Prostate gland (tissue), 2 donors: ENCODE measurements at regions not wholly inside any gene's neighbourhood (a gene's known extent, or its start where the extent isn't known, plus 50 kb on each side); places are given as distances from the start of the nearest gene placed in this dataset.
A peak's percentile ranks its signal among the peaks of the same experiment; 100 is the strongest.

Source experiments
- DNase-seq: peaks from one replicate; pipeline ENCODE4 v3.0.0-alpha.2; 2019; ENCODE audit warnings: low spot score
- H3K27ac ChIP-seq, 2 donors: fragments of 200-600 bp; sonication (generic); 2 replicates each; pipeline ENCODE4 v1.5.1; 2017 to 2019
- H3K27me3 ChIP-seq: fragments of 200-600 bp; sonication (generic); replicated peaks from 2 replicates; pipeline ENCODE4 v1.5.1; 2019; ENCODE audit not compliant: insufficient read depth
- H3K36me3 ChIP-seq, 2 donors: fragments of 200-600 bp; sonication (generic); 1 replicate in 1 of 2; 2 replicates in 1 of 2; pipeline versions ENCODE4 v1.5.1 to v1.8.1; 2017 to 2019
- H3K4me1 ChIP-seq: fragments of 200-600 bp; sonication (generic); replicated peaks from 2 replicates; pipeline ENCODE4 v1.5.1; 2019
- H3K4me3 ChIP-seq, 2 donors: fragments of 200-600 bp; sonication (generic); 2 replicates each; pipeline ENCODE4 v1.5.1; 2017 to 2019
- H3K9me3 ChIP-seq: fragments of 200-600 bp; sonication (generic); 2 replicates; pipeline ENCODE4 v1.5.1; 2017
- POLR2A ChIP-seq: fragments of 450-650 bp; IDR thresholded peaks from one replicate; pipeline ENCODE4 v1.6.1; 2016; ENCODE audit warnings: antibody characterized with exemption, mild to moderate bottlenecking
- POLR2AphosphoS5 ChIP-seq: sonication (generic); formaldehyde crosslinking; IDR thresholded peaks from one replicate; pipeline ENCODE4 v1.6.1; 2017; ENCODE audit warnings: antibody characterized with exemption
- WGBS: methylation state at CpG from one replicate; pipeline ENCODE4 v1.1.5; 2018; 5-methylcytosine and 5-hydroxymethylcytosine counted together
- intact Hi-C: fragments of 100-400 bp; cut with DNase I; formaldehyde crosslinking; loops from one replicate; pipeline ENCODE4 v1.14.2; 2022
- TF ChIP-seq, protein P1 (sequence below), 4 experiments: fragments of 200-600 bp in 2 of 4; fragments of 450-650 bp in 2 of 4; sonication (generic) in 2 of 4; IDR thresholded peaks; 1 replicate in 3 of 4; 2 replicates in 1 of 4; pipeline ENCODE4 v1.5.1; 2016 to 2019; ENCODE audit warnings: antibody characterized with exemption in 4 of 4, mild to moderate bottlenecking in 2 of 4, moderate library complexity in 2 of 4

DNA sequence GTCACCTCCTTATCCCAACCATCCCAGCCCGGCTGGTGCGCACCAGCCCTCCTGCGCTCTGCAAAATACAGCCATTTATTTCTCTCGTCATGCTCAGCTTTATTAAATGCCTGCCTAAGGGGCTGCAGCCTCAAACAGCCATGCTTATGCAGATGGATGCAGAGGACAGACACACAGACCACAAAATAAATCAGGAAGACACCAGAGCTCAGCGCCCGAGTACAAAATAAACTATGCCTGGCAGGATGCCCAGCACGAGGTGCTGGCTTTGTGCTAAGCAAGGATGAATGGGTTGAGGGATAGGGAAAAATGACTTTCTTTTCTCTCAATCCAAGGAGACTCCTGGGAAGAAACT lies 70.5 kb downstream of the RPUSD4 start:
- no peak overlapping the region for H3K4me3 ChIP-seq
- no peak overlapping the region for H3K27ac ChIP-seq
- no peaks in the 10 kb centered on the region for H3K27me3 ChIP-seq
- H3K4me1 ChIP-seq = no peaks in the 10 kb centered on the region
- TF ChIP-seq POLR2AphosphoS5 = peak; percentile 68
- TF ChIP-seq, protein P1, sequence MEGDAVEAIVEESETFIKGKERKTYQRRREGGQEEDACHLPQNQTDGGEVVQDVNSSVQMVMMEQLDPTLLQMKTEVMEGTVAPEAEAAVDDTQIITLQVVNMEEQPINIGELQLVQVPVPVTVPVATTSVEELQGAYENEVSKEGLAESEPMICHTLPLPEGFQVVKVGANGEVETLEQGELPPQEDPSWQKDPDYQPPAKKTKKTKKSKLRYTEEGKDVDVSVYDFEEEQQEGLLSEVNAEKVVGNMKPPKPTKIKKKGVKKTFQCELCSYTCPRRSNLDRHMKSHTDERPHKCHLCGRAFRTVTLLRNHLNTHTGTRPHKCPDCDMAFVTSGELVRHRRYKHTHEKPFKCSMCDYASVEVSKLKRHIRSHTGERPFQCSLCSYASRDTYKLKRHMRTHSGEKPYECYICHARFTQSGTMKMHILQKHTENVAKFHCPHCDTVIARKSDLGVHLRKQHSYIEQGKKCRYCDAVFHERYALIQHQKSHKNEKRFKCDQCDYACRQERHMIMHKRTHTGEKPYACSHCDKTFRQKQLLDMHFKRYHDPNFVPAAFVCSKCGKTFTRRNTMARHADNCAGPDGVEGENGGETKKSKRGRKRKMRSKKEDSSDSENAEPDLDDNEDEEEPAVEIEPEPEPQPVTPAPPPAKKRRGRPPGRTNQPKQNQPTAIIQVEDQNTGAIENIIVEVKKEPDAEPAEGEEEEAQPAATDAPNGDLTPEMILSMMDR (IDR thresholded peaks at IDR 0.05) = no peak
- no peaks in the 10 kb centered on the region for H3K9me3 ChIP-seq
- 9% methylated on average over 7 of the region's 7 CpGs for WGBS
- DNase-seq = peak; percentile 78
- intact Hi-C loops = no loop called here
- H3K36me3 ChIP-seq = no peaks in the 10 kb centered on the region

- WGBS = 49% methylated on average over 9 of the region's 9 CpGs
- no peaks in the 10 kb centered on the region for H3K4me1 ChIP-seq
- no peaks in the 10 kb centered on the region for H3K36me3 ChIP-seq
- DNase-seq = no peak
- no peaks in the 10 kb centered on the region for H3K27me3 ChIP-seq
- H3K4me3 ChIP-seq = no peak overlapping the region
- intact Hi-C loops = no loop called here
- no peaks in the 10 kb centered on the region for H3K9me3 ChIP-seq
- TF ChIP-seq, protein P1 (IDR thresholded peaks at IDR 0.05) = no peak
- no peak for TF ChIP-seq POLR2A
- no peak for TF ChIP-seq POLR2AphosphoS5
- H3K27ac ChIP-seq = no peak overlapping the region
These were observed 71.1 kb downstream of the RPUSD4 start for GRCh38 chr11:126140201-126140925.

- Histone ChIP-seq H3K36me3 (no peaks in the 10 kb centered on the region), H3K27ac (no peak overlapping the region), H3K4me3 (no peak overlapping the region), H3K27me3 (no peaks in the 10 kb centered on the region), H3K4me1 (no peaks in the 10 kb centered on the region), H3K9me3 (no peaks in the 10 kb centered on the region)
- no peak for DNase-seq
- TF ChIP-seq, protein P1 (IDR thresholded peaks at IDR 0.05) = no peak
- no peak for TF ChIP-seq POLR2A
- TF ChIP-seq POLR2AphosphoS5 = no peak
- intact Hi-C loops = no loop called here
- 39% methylated on average over 13 of the region's 13 CpGs for WGBS
These were observed 72.0 kb downstream of the RPUSD4 start for GRCh38 chr11:126139111-126140091.

- H3K36me3 ChIP-seq = no peaks in the 10 kb centered on the region
- H3K9me3 ChIP-seq = no peaks in the 10 kb centered on the region
- no peak for DNase-seq
- no peak overlapping the region for H3K27ac ChIP-seq
- no peaks in the 10 kb centered on the region for H3K27me3 ChIP-seq
- 88% methylated on average over 7 of the region's 7 CpGs for WGBS
- TF ChIP-seq POLR2AphosphoS5 = no peak
- TF ChIP-seq, protein P1 (IDR thresholded peaks at IDR 0.05) = no peak
- no peak for TF ChIP-seq POLR2A
- H3K4me1 ChIP-seq = no peaks in the 10 kb centered on the region
- intact Hi-C loops = no loop called here
- no peak overlapping the region for H3K4me3 ChIP-seq
These were observed 72.8 kb downstream of the RPUSD4 start for GRCh38 chr11:126138636-126139035.
